ENCODE measurements at regions not wholly inside any gene's neighbourhood (a gene's known extent, or its start where the extent isn't known, plus 50 kb on each side); places are given as distances from the start of the nearest gene placed in this dataset.

GRCh38 chr2:8391584-8391983 is 290.3 kb upstream of the ID2 start:
- Histone ChIP-seq H3K27me3 (ENCODE audit: control insufficient read depth, insufficient read depth, low read length) (no peaks in the 10 kb centered on the region), H3K9me3 (ENCODE audit: control insufficient read depth, low read length) (no peaks in the 10 kb centered on the region), H3K36me3 (ENCODE audit: control insufficient read depth, insufficient read depth, low read length) (no peaks in the 10 kb centered on the region), H3K79me2 (no peaks in the 10 kb centered on the region), H3K4me1 (peaks cover 7% of the 10 kb centered on the region), H3K9ac (no peak overlapping the region), H3K4me3 (ENCODE audit: low read depth, low read length) (no peak overlapping the region), H2AFZ (no peak overlapping the region), H3K27ac (no peak overlapping the region), H3K4me2 (ENCODE audit: low read length) (no peak overlapping the region)
- TF ChIP-seq CTCF (IDR thresholded peaks at IDR 0.05): no peak

GRCh38 chr2:8392098-8392866 is 289.6 kb upstream of the ID2 start:
- Histone ChIP-seq H3K9me3 (ENCODE audit: control insufficient read depth, low read length) (no peaks in the 10 kb centered on the region), H3K9ac (no peak overlapping the region), H3K27me3 (ENCODE audit: control insufficient read depth, insufficient read depth, low read length) (no peaks in the 10 kb centered on the region), H2AFZ (no peak overlapping the region), H3K36me3 (ENCODE audit: control insufficient read depth, insufficient read depth, low read length) (no peaks in the 10 kb centered on the region), H3K4me2 (ENCODE audit: low read length) (no peak overlapping the region), H3K27ac (no peak overlapping the region), H3K4me1 (peaks cover 7% of the 10 kb centered on the region), H3K4me3 (ENCODE audit: low read depth, low read length) (no peak overlapping the region), H3K79me2 (no peaks in the 10 kb centered on the region)
- TF ChIP-seq CTCF (IDR thresholded peaks at IDR 0.05): no peak

GRCh38 chr2:8393506-8393905 is 288.4 kb upstream of the ID2 start:
- Histone ChIP-seq H3K9me3 (ENCODE audit: control insufficient read depth, low read length) (no peaks in the 10 kb centered on the region), H3K4me3 (ENCODE audit: low read depth, low read length) (no peak overlapping the region), H3K36me3 (ENCODE audit: control insufficient read depth, insufficient read depth, low read length) (no peaks in the 10 kb centered on the region), H2AFZ (no peak overlapping the region), H3K4me1 (peaks cover 7% of the 10 kb centered on the region), H3K27ac (no peak overlapping the region), H3K79me2 (peaks cover 5% of the 10 kb centered on the region), H3K4me2 (ENCODE audit: low read length) (no peak overlapping the region), H3K27me3 (ENCODE audit: control insufficient read depth, insufficient read depth, low read length) (no peaks in the 10 kb centered on the region), H3K9ac (no peak overlapping the region)
- no peak for TF ChIP-seq CTCF (IDR thresholded peaks at IDR 0.05)

- Histone ChIP-seq H3K4me1 (peaks cover 5% of the 10 kb centered on the region), H3K27ac (no peak overlapping the region), H3K9me3 (ENCODE audit: control insufficient read depth, low read length) (no peaks in the 10 kb centered on the region), H3K36me3 (ENCODE audit: control insufficient read depth, insufficient read depth, low read length) (no peaks in the 10 kb centered on the region), H3K27me3 (ENCODE audit: control insufficient read depth, insufficient read depth, low read length) (no peaks in the 10 kb centered on the region), H3K4me3 (ENCODE audit: low read depth, low read length) (no peak overlapping the region), H3K79me2 (peaks cover 5% of the 10 kb centered on the region), H3K4me2 (ENCODE audit: low read length) (no peak overlapping the region), H3K9ac (no peak overlapping the region), H2AFZ (no peak overlapping the region)
- TF ChIP-seq CTCF (IDR thresholded peaks at IDR 0.05): no peak
Observed at GRCh38 chr2:8394131-8394530, 287.7 kb upstream of the ID2 start.

Data from parathyroid adenoma (tissue), 2 donors.